HCEC 1CT (cell line): ENCODE measurements at regions not wholly inside any gene's neighbourhood (a gene's known extent, or its start where the extent isn't known, plus 50 kb on each side); places are given as distances from the start of the nearest gene placed in this dataset.

ENCODE experiments used
- DNase-seq: peaks from one replicate; pipeline ENCODE4 v3.0.0-alpha.2; 2017

DNA sequence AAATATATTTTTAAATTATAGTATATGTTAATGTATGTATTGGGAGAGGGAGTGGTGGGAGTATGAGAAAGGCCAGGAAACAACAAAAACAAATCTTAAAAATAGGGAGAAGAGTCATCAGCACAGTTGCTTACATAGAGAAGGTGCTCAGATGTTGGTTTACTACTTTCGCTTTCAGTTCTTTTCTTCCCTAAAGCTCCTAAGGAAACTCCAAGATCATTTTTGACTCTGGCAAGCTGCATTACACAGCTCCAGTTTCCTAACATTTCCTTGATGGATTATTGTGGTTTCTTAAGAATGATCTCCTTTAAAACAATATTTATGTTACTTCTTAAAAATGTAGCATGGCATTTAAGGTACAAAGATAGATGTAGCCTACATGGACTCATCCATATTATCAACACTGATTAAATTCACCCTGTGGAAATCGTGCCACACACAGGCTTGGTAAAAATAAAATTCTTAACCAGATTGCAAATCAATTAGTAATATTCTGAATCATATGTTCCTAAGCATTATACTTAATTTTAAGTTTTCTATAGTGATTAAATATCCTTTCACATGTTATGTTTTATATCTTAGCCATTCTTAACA is 118.0 kb upstream of the MAN1A1 start:
- peak; percentile 64 for DNase-seq

DNA sequence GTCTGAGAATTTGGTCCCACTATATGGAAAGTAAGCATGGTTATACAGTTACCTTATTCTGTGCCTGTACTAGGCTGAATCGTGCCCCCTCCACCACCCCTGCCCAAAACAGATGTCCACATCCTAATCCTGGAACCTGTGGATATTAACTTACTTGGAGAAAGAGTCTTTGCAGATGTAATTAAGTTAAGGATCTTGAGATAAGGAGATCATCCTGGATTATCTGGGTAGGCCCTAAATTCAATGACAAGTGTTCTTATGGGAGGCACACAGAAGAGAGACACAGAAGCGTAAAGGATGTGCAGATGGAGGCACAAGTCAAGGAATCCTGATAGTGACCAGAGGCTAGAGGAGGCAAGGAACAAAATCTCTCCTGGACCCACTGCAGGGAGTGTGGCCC is 116.7 kb upstream of the MAN1A1 start:
- no peak for DNase-seq

DNA sequence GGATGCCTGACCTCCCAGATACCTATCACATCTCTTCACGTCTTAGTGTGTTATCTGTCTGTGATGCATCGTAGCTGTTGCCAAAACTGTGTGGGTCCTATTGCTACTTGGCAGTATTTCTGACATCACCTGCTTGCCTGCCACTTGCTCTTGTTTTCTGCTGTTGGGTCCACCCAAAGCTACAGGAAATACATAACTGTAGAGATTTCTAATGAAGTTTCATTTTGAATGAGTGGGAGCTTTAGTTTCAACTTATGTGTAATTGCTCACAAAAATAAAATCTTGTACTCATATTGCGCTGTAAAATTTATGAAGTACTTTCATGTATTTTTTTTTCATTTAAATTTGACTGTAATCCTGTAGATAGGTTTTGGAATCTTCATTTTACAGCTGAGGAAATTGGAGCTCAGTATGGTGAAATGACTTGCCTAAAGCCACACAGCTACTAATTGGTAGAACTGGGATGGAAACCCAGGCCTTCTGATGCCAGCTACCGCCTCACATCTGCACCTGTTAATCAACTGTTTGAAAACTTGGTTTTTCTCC is 113.6 kb upstream of the MAN1A1 start:
- no peak for DNase-seq

DNA sequence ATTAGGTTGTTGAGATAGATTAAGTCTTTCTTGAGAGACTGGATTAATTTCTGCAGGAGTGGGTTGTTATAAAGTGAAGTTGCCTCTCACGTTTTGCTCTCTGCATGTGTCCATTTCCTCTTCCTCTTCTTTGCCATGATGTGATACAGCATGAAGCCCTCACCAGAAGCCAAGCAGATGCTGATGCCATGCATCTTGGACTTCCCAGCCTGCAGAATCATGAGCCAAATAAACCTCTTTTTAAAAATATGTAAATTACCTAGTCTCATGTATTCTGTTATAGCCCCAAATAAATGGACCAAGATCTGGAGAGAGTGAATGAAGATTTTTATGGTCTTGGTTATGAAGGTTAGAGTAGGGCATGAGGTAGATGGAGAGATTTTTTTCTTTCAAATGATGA is 111.6 kb upstream of the MAN1A1 start:
- no peak for DNase-seq

DNA sequence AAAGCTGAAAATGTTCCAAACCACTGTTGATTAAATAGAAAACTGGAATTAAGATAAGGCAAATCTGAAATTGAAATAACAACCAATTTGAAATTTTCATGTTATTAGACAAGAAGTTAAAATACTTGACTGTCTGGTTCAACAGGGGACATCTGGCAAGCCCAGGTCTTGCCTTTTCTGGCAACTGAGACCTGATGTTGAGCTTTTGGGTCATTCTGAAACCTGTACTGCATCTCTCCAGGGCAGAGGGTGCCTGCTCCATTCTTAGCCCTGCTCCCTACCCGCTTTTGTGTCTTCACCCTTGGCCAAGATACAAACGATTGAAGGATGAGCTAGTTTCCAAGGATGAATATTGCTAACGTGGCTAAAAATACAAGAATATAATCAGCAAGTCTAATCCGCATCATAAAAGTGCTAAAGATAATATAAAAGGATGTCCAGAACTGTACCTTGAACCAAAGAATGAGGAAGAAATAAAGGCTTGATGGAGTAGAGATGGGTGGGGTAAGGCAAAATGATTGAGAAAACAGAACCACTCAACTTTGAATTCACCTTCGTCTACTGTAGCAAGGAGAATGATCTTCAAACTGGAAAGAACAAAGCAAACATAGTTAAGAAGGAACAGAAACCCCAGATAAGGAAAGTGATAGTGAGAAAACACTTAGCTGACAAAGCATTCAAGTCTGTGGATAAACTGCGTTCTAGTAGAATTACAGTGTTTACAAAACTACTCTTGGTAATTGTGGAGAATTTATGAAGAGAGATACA is 109.8 kb upstream of the MAN1A1 start:
- DNase-seq = no peak

DNA sequence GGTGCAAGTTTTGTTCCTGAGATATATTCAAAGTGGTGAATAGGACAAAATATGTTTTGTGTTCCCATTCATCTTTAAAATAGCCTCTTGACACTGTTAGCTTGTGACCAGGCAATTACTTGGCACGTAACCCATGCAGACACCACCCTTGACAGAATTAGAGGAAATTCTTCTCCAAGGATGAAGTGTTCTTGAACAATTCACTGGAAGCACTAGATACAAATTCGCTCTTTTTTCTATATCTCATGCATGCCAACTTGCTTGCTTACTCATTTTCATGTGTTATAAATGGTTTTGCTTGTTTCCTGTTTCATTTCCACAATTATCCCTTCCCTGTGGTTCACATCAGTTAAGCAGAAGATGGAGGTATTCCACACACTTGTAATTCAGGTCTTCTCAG is 105.2 kb upstream of the MAN1A1 start:
- DNase-seq = no peak

DNA sequence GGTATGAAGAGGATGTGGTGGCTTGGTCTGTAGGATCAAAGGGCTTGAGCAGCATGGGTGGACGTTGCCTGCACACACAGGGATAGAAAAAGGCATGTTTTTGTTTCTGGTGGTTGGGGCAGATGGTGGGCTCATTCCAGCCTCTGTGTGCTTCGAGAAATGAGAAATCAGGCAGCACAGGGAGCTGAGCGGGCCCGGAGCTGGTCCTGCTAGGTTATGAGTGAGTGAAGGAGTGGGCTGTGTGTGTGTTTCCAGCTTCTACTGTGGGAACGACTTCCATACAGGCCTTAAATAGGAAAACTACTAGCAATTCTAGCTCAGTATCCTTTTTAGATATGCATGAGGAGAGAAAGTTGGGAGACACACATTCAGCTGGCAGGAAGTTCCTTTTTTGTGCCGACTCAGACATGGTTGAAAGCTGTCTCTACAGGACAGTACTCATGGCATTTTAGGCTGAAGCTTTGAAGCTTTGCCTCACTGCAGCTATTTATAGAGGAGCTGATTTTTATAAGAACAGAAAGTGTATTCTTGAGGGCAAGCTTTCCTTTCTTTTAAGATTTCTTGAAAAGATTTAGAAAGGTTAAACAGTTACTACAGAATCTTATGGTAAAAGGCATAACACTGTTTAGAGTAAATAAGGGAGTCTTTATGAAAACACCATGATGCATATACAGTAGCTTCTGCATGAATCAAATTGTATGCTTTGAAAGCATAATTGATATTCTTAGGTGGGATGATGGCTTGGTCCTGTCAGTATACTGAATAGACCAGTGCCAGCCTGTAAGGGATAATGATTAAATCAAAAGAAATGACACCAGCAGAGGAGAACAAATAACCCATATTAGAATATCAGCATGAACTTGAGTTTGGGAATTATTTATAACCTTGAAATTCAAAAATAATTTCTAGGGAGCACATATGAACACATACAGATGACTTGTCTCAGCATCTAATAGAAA is 104.0 kb upstream of the MAN1A1 start:
- DNase-seq = no peak

DNA sequence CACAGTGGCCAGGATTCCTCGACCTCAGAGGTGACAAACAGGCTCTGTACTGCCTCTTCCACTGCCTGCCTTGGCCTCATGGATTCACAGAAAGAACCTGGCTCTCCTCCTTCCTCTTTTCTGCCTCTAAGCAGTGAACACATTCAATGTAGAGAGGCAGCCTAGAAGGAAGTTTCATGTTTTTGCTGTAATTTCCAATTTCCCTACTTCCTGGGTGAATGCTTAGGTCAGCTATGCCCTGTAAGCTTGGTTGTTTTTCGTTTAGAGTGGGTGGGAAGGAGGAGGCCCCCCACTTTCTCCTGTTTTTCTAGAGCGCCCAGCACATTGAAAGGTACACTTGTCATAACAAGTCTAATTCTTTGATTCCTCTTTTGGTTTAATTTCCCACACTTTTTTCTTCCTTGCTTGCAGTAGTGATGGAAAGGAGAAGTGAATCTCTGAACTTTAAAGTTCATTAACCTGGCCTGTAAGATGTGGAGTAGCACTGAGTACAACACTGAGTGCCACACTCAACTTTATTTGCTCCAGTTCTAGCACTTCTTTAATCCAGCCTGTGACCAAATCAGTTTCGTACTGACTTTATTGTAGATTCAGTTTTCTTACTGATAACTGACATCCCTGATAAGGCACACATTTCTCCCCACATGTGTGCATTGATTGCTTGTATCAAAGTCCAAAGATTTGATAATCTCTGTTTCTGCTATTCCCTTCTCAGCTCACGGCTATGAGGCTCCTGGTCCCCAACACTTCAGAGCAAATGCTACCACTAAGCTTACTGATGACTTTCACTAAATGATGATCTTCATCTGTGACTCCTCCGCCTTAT is 100.0 kb upstream of the MAN1A1 start:
- no peak for DNase-seq

DNA sequence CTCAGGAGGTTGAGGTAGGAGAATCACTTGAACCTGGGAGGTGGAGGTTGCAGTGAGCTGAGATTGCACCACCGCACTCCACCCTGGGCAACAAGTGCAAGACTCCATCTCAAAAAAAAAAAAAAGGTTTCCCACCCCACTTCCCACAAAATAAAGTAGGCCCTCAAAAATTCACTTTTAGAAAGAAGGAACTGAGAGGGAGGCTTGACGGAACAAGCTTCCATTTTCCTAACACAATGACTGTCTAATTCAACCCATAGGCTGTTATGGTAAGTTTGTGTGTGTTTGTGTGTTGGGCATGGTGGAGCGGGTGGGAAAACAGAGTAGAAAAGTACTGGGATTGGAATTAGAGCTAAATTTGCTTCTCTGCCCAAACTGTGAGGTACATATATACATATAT is 98.4 kb upstream of the MAN1A1 start:
- DNase-seq = no peak

DNA sequence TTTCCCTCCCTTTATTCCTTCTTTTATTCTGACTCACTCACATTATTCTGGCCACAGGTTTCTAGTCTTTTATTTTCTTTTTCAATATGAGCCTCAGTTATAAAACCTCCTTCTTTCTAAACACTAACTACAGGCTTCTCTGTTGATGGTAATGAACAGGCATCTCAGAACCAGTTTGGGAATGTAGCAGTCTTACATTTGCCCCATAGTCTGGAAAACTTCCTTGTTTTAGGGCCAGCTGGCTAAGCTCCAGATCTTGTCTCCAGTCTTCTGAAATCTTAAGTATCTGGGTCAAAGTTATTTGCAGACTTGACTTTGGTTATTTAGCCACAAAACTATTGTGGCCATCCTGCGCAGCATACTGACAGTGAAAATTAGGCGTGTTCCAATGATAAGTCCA is 97.0 kb upstream of the MAN1A1 start:
- DNase-seq = peak; percentile 45

DNA sequence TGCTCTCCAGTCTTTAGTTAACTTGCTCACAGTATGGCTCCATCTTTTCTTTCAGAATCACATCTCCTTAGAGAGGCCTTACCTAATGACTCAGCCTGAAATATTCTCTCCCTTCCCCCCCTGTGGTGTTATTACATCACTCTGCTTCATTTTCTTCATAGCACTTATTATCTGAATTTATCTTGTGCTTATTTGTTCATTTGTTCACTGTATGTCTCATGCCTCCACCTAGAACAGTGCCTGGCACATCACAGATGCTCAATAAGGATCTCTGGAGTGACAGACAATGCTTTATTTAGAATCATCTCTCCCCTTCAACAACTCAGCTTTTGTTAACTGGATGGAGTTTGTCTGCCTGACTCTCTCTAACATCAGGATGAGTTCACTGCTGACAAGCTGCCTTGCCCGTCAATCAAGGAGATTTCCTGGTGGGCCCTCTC is 96.6 kb upstream of the MAN1A1 start:
- DNase-seq = peak; percentile 69

DNA sequence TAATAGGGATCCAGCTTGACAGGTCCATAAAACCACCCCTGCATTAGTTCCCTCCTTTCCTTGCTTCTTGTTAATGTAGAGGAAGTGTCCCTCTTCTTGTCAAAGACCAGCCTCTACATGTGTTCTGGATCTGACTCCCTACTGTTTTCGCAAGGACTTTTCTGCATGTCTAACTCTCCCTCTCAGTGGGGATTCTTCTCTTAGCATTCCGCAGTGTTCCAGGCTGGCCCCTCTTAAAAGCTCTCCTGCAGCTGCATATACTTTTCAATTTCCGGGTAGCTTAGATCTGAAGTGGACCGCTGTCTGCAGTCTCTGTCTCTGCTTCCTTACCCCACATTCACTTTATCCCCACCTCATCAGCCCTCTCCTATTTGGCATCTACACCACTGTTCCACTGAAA is 96.1 kb upstream of the MAN1A1 start:
- DNase-seq = no peak

DNA sequence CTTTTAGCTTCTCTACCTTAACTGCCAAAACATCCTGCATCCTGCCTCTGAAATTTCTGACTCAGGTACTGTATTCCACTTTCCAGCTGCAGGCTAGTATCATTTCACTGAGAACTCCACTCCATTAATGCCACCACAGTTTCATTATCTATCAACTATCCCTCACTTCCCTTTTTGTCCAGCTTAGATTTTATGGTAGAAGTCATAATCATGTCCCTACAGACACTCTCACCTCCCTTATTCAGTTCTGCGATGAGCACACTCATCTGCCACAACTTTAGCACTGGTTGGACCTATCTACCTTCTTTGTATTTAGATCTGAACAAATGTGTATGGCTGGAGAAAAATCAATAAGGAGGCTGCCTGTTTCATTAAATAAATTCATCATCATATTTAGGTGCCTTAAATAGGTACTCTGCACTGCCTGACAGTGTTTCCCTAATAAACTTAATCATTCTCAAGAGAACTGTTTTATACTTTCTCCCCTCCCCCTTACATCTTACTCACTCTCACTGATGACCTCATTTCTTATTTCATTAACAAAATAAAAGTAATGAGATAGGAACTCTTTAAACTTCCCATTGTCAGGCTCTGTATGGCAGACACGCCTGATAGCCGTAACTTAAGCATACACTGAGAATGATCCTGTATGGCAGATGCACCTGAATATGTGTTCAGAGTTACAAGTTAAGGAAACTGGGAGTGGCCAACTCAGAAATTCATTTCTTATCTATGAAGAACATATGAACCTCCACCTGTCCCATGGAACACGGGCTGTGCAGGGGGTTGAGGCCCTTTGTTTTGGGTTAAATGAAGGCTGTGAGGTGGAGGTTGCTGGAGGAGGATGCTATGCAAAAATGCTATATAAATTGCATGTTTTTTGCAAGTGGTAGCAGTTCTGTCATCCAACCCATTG is 95.3 kb upstream of the MAN1A1 start:
- DNase-seq = no peak

DNA sequence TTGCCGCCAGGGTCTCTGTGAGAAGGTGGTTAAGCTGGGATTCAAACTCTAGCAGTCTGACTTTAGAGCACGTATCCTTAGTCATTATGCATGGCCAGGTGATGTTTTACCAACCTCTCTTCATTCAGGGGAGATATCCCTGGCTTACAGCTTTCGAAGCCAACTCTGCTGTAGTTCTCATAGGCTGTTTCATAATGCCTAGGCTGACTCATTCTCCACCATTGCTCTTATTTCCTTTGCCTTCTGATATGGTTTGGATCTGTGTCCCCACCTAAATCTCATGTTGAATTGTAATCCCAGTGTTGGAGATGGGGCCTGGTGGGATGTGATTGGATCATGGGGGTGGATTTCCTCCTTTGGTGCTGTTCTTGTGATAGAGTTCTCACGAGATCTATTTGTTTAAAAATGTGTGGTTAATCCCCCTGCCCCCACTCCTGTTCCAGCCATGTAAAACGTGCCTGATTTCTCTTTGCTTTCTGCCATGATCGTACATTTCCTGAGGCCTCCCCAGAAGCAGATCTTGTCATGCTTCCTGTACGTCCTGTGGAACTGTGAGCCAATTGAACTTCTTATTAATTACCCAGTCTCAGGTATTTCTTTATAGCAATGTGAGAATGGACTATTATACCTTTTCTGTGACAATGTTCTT is 94.6 kb upstream of the MAN1A1 start:
- DNase-seq = peak; percentile 30

DNA sequence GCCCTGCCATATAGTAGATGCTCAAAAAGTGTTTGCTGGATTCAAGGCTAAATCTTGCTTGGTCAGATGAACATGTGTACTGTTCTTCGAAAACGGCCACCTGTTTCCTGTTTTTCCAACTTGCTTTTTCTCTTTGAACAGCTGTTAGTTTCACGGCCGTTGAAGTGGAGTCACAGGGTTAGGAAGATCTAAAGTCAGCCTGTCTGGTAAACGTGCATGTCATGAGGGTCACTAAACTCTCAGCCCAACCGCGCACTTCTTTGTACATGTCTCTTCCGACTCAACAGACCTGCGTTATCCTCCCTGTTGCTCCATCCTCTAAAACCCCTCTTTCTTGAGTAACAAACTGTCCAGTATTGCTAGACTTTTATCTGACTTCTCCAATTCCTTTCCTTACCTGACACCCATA is 93.2 kb upstream of the MAN1A1 start:
- no peak for DNase-seq

DNA sequence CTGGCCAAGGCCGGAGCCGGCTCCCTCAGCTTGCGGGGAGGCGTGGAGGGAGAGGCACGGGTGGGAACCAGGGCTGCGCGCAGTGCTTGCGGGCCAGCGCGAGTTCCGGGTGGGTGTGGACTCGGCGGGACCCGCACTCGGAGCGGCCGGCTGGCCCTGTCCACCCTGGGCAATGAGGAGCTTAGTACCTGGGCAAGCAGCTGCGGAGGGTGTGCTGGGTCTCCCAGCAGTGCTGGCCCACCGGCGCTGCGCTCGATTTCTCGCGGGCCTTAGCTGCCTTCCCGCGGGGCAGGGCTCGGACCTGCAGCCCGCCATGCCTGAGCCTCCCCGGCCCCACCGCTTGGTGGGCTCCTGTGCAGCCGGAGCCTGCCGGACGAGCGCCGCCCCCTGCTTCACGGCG is 91.4 kb upstream of the MAN1A1 start:
- DNase-seq = no peak

DNA sequence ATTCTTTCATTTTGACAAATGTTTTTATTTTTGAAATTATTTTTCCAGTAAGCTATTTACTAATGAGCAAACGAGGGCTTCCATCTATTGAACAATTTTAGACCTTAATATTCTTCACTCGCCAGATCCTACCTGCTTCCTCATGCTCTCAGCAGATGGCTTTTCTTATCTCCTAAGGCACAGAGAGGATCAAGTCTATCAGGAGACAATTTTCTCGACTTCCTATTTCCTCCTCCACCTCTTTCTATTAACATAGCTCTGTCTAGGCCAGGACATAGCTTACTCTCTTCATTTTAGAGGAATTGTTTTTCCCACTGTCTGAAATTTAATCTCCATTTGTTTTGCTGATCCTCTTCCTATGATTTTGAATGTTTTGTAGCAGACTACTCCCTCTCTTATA is 87.0 kb upstream of the MAN1A1 start:
- no peak for DNase-seq

DNA sequence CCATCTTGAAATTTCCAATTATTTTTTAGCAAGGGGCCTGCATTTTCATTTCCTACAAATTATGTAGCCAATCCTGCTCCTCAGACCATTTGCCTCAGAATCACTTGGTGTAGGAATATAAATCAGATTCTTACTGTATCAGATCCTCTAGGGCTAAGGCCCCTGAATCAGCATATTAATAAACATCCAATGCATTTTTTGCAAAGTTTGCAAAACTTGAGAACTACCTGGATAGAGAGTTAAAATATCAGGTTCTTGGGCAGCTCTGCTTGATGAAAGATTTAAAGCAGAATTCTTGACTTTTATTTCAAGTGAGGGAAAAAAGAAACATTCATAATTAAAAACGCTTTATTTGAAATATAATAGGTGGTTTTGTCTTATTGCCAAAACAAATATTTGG is 82.2 kb upstream of the MAN1A1 start:
- DNase-seq = no peak

DNA sequence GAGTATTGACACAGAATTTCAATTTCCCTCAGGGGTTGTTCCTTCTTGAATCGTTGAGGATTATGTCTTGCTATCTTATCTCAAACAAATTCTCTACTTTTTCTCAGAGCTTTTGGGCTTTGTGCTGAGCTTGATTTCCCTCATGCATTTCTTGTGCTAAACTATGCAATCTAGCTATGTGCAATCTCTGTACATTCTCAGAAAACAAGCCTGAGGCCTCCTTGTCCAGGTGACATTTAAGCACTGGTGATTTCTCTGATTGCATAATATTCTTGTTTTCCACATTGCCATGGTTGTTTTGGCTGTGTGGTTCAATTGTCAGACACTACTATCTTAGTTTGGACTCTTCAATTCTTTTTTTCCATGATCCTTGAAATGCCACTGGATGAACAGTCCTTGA is 81.2 kb upstream of the MAN1A1 start:
- DNase-seq = no peak

DNA sequence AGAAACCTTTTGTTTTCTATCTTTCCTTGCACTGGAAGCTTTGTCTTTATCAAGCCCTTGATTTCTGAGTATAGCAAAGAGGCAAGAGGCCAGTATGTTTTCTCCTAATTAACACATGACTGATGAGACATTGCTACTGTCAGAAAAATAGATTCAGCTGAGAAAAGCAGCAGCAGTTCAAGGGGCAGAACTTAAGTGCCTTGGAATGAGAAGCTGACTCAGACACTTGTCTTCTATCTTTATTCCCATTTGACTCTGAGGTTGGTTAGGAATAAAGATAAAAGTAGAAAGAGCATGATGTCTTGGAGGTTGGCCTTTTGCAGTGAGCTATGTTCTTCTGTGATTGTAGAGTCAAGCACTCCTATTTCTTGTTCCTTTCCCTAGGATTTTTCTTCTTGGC is 79.1 kb upstream of the MAN1A1 start:
- no peak for DNase-seq

DNA sequence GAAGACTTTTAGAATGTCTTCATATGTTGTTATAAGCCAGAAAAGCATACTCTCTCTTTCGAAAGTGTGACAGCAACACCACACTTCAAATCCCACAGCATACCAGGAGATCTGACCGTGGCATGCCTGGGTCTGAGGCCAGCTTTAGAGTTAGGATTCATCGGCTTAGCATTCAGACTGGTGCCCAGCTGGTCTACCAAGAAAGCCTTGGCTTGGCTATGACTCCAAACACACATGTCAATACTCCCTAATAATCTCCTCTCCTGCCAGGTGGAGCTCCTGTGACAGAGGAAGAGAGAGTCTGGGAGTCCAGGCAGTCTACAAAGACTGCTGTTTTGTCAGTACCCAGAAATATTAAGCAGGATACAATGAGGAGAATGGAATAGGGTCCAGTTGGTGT is 77.1 kb upstream of the MAN1A1 start:
- peak; percentile 25 for DNase-seq
